ENCODE measurements at regions not wholly inside any gene's neighbourhood (a gene's known extent, or its start where the extent isn't known, plus 50 kb on each side); places are given as distances from the start of the nearest gene placed in this dataset.

GRCh38 chr15:79140846-79141570 is 50.4 kb upstream of the RASGRF1 start:
- TF ChIP-seq, protein P1, sequence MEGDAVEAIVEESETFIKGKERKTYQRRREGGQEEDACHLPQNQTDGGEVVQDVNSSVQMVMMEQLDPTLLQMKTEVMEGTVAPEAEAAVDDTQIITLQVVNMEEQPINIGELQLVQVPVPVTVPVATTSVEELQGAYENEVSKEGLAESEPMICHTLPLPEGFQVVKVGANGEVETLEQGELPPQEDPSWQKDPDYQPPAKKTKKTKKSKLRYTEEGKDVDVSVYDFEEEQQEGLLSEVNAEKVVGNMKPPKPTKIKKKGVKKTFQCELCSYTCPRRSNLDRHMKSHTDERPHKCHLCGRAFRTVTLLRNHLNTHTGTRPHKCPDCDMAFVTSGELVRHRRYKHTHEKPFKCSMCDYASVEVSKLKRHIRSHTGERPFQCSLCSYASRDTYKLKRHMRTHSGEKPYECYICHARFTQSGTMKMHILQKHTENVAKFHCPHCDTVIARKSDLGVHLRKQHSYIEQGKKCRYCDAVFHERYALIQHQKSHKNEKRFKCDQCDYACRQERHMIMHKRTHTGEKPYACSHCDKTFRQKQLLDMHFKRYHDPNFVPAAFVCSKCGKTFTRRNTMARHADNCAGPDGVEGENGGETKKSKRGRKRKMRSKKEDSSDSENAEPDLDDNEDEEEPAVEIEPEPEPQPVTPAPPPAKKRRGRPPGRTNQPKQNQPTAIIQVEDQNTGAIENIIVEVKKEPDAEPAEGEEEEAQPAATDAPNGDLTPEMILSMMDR (IDR thresholded peaks at IDR 0.05): no peak
- TF ChIP-seq POLR2A (IDR thresholded peaks at IDR 0.05): no peak

Data from testis (tissue), 2 donors.